ENCODE measurements at regions not wholly inside any gene's neighbourhood (a gene's known extent, or its start where the extent isn't known, plus 50 kb on each side); places are given as distances from the start of the nearest gene placed in this dataset.
A peak's percentile ranks its signal among the peaks of the same experiment; 100 is the strongest.

- no peak for FAIRE-seq
Observed at GRCh38 chr13:26155568-26155967, 66.5 kb downstream of the RNF6 start.

GRCh38 chr13:26133851-26134250 is 82.0 kb upstream of the SHISA2 start:
- DNase-seq (ENCODE audit: low spot score in 2 of 2) (no peak), FAIRE-seq (no peak)

More at GRCh38 chr13:26155568-26155967, 66.5 kb downstream of the RNF6 start:
- DNase-seq (ENCODE audit: low spot score in 2 of 2), result no peak

- no peak for DNase-seq (ENCODE audit: low spot score in 2 of 2)
- FAIRE-seq, result no peak
Observed at GRCh38 chr13:26133286-26133685, 81.5 kb upstream of the SHISA2 start.

GRCh38 chr13:26132756-26133155 is 80.9 kb upstream of the SHISA2 start:
- FAIRE-seq, result no peak
- DNase-seq (ENCODE audit: low spot score in 2 of 2), result peak in 1 of 2 donors; percentile 12

GRCh38 chr13:26128676-26129075 is 76.9 kb upstream of the SHISA2 start:
- DNase-seq (ENCODE audit: low spot score in 2 of 2), result no peak
- FAIRE-seq, result no peak

- DNase-seq (ENCODE audit: low spot score in 2 of 2) (no peak), FAIRE-seq (no peak)
Observed at GRCh38 chr13:26117620-26118019, 65.8 kb upstream of the SHISA2 start.

GRCh38 chr13:26112843-26113242 is 61.0 kb upstream of the SHISA2 start:
- FAIRE-seq (no peak), DNase-seq (ENCODE audit: low spot score in 2 of 2) (no peak)

GRCh38 chr13:26111797-26112196 is 60.0 kb upstream of the SHISA2 start:
- DNase-seq (ENCODE audit: low spot score in 2 of 2) (no peak), FAIRE-seq (no peak)

Measured in frontal cortex (tissue), 3 donors.